ENCODE measurements at regions not wholly inside any gene's neighbourhood (a gene's known extent, or its start where the extent isn't known, plus 50 kb on each side); places are given as distances from the start of the nearest gene placed in this dataset.

DNA sequence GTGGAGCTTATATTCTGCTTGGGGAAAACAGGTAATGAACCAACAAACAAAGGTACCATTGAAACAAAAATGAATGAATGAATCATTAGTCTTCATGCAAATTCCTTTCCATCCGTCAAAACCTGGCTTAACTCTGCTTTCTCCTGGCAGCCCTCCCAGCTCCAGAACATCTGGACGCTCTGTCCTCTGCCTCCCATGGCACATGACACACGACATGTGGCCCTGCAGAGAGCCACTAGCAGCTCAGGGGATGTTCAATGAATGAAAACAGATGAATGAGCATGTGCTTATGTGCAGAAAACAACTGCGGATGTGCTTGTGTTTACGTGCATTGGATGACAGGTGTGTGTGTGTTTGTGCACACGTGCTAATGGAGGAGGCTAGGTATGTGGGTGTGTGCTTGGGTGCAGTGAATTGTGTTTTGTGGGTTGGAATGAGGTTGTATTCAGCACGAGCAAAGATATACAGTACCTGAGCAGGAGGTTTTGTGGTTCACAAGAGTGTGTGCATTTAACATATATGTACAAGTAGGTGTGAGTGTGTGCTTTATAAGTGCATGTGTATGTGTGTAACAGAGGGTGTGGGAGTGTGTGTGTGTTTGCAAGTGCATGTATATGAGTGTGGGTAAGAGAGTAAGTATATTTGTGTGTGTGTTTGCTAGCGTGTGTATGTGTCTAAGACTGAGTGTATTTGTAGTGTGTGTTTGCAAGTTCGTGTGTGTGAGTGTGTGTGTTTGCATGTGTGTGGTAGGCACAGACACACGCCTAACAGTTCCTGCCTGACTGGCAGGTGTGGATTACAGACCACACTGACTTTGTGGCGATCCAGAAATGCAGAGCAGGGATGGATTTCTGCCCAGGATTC lies 374.1 kb upstream of the SULF2 start:
- FAIRE-seq: no peak
- no peak for DNase-seq (ENCODE audit: extremely low spot score, insufficient read length, low read depth)

DNA sequence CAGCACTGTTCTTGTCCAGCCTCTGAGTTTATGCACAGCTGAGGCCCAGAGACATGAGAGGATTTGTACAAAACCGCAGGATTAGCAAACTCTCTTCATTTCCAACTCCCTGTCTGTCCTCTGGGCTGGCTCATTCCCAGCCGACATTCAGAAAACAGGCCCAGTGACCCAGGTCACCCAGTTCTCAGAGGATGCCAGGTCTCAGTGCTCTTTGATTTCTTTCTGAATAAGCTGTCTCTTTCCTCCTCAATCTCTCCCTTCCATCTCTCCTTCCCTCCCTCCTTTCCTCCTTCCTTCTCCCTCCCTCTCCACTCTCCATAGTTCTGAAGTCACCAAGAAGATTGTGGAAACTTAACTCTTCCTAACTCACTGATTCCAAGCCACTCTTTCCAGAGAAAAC lies 372.7 kb upstream of the SULF2 start:
- no peak for DNase-seq (ENCODE audit: extremely low spot score, insufficient read length, low read depth)
- no peak for FAIRE-seq

DNA sequence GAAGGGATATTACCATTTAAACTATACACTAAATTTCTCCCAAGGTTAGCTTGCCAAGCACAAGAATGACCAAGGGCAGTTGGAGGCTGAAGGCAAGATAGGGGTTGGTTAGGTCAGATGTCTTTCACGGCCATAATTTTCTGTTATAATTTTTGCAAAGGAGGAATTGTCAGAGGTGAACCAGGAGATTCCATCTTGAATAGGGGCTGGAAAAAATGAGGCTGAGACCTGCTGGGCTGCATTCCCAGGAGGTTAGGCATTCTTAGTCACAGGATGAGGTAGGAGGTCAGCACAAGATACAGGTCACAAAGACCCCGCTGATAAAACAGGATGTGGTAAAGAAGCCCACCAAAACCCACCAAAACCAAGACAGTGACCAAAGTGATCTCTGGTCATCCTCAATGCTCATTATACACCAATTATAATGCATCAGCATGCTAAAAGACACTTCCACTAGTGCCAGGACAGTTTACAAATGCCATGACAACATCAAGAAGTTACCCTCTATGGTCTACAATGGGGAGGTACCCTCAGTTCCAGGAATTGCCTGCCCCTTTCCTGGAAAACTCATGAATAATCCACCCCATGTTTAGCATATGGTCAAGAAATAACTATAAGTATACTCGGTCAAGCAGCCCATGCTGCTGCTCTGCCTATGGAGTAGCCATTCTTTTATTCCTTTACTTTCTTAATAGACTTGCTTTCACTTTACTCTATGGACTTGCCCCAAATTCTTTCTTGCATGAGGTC lies 371.8 kb upstream of the SULF2 start:
- DNase-seq (ENCODE audit: extremely low spot score, insufficient read length, low read depth) (no peak), FAIRE-seq (no peak)

DNA sequence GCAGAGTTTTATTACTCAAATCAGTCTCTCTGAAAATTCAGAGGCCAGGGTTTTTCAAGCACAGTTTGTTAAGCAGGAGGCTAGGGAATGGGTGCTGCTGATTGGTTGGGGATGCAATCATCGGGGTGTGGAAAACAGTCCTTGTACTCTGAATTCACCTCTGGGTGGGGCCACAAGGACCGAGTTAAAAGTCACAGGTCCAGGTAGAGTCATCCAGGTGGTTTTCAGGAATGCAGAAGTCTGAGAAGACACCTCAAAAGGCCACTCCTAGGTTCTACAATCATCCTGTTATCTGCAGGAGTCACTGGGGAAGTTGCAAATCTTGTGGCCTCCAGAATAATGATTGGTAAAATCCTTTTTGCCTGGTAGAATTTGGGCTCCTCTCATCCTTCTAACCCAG lies 371.2 kb upstream of the SULF2 start:
- FAIRE-seq: no peak

DNA sequence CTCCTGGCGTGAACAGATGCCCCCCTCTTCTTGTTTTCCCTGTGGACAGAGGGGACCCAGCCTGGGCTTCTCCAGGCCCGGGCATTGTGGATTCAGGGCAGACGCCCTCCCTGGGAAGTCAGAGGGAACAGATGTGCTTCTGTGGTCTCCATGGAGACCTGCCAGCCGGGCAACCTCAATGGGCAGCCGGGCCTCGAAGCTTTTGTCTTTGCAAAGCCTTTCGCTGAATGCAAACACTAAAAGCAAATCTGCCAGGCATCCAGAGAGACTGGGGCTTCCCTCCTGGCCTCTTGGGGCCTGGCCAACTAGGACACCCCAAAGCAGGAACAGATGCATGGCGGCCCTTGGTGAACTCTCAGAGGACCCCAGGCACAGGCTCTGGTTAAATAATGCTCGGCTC lies 370.0 kb upstream of the SULF2 start:
- no peak for FAIRE-seq
- DNase-seq (ENCODE audit: extremely low spot score, insufficient read length, low read depth): no peak

More for the DNA sequence above, 371.2 kb upstream of the SULF2 start:
- no peak for DNase-seq (ENCODE audit: extremely low spot score, insufficient read length, low read depth)

DNA sequence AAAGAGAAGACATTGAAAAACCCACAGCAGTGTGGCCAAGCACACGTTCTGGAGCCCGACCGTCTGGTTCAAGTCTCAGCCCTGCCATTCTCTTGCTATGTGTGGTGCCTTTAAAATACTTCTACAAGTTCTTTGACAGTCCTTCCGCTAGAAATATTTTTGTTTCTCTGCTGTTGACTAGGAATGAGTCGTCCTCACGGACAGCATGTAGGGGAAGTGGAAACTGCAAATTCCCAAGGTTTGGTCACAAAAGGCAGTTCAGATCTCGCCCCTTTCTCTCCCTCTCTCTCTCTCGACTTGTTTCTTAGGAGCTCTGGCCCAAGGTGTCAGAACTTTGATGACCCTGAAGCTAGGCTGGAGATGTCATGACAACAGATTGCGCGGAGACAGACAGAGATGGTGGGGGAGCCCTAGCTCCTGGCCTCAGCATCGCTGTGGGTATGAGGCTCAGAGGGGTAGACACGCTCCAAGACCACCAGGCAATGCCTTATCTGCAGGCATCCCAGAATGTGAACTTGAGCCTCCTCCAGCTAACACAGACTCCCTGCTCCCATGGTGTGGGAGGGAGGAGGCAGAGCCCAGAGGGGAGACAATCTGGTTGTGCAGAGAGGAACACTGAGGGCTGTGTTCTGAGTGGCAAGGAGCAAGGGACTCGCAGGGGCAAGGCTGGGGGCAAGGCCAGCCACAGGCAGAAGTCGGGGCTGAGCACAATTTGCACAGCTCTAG lies 368.9 kb upstream of the SULF2 start:
- FAIRE-seq: no peak

DNA sequence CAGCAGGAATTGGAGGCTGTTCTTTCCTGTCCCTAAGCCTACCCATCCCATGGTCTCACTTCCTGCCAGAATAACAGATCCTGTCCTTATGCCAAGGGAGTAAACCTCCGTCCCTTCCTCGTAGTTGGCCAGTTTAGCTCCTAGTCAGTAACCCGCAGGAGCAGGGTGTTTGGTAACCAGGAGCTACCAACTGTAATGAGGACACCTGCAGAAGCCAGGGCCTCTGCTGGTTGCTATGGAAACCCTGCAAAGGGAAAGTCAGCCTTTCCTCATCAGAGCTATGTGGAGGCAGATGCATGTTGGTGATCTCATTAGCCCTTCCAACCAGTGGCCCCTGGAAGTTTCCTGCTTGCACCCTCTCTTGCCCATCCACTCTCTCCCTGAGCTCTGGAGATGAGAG lies 368.2 kb upstream of the SULF2 start:
- DNase-seq (ENCODE audit: extremely low spot score, insufficient read length, low read depth) (no peak), FAIRE-seq (no peak)

More for the DNA sequence above, 368.9 kb upstream of the SULF2 start:
- DNase-seq (ENCODE audit: extremely low spot score, insufficient read length, low read depth): no peak

DNA sequence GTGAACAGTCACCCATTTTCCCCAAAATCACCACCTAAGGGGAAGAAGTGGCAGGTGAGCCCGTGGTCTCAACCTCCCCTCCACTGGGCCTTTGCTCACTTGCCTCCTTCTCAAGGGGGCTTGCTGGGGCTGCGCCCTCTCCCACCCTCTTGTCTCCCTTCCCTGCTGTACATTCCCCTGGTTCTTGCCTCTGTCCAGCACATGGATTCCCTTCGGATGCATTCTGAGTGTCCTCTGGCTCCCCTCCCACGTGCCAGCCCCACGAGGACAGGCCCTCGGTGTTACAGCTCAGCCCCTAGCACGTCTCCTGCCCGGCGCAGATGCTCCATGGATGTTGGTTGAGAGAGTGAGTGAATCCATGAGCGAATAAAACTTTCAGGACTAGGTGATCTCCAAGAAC lies 367.8 kb upstream of the SULF2 start:
- no peak for FAIRE-seq
- DNase-seq (ENCODE audit: extremely low spot score, insufficient read length, low read depth): no peak

DNA sequence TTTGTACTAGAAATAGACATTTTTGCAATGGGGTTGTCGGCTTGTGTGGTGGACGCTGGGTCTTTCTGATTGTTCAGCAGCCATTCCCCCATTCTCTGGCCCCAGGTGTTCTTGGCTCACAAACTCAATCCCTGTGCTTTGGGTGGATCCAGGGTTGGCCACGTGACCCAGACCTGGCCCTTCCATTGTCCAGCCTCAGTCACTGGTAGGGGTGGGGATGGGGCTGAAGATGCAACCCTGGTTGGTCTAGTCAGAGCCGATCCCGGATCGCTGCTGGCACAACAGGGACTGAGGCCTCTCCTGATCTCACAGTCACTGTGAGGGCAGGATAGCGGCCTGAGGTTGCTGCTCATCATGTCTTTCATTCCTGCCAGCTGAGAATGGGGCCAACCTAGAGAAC lies 365.3 kb upstream of the SULF2 start:
- FAIRE-seq: no peak
- no peak for DNase-seq (ENCODE audit: extremely low spot score, insufficient read length, low read depth)

DNA sequence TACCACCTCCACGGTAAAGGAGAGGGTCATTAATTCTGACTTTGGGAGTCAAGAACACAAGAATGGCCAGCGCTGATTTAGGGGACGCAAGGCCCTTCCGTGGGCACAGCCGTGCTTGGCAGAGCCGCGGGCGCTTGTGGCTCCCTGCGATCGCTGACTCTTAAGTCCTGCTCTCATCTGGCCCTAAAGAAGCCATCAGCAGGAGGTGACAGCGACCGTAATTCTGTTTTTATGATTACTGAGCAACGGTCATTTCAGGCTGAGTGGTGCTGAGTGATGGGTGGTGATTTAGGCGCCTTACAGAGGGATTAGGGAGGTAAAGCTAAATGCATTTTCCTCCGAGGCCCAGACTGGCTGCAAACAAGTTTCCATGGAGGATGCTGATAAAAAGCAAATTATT lies 364.6 kb upstream of the SULF2 start:
- FAIRE-seq: no peak
- no peak for DNase-seq (ENCODE audit: extremely low spot score, insufficient read length, low read depth)

DNA sequence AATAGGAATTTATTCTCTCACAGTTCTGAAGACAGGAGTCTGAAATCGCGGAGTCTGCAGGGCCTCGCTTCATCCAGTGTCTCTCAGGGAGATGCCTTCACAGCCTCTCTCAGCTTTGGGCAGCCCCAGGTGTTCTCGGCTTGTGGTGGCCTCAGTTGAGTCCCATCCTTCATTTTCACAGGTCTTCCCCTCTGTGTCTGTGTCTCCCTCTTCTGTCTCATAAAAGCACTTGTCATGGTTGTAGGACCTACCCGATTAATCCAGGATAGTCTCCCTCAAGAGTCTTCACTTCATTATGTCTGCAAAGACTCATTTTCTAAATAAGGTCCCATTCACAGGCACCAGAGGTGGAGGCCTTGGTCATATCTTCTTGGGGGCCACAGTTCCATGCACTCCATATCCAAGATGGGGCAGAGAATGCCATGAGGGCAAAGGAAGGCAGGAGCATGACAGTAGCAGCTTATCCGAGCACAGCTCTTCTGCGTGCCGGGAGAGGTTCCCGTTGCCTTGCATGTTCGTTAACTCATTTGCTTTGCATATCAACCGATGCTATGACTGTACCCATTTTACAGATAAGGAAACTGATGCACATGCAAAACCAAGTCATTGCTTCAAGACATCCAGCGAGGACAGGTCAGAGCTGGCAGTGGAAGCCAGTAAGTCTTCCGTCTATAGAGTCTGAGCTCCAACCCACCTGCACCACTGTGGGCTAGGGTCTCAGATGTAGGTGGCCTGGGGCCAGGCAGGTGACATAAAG lies 363.8 kb upstream of the SULF2 start:
- no peak for FAIRE-seq
- DNase-seq (ENCODE audit: extremely low spot score, insufficient read length, low read depth): no peak

DNA sequence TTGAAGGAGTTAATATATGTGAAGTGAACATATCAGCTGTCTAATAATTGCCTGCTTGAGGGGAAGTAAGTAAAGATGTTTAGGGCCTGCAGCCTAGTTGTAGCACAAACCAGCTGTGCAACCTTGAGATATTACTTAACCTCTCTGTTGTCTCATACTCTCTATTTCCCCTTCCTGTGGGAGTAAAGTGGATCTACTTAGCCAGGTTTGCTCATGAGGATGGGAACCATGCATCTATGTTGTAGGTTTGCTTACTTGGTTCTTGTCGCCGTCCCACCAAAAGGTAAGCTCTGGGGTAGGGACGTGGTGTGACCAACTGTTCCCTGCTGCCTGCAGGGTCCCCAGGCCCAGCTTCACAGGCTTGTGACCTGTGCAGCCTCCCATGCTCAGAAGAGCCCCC lies 362.7 kb upstream of the SULF2 start:
- DNase-seq (ENCODE audit: extremely low spot score, insufficient read length, low read depth) (no peak), FAIRE-seq (no peak)

DNA sequence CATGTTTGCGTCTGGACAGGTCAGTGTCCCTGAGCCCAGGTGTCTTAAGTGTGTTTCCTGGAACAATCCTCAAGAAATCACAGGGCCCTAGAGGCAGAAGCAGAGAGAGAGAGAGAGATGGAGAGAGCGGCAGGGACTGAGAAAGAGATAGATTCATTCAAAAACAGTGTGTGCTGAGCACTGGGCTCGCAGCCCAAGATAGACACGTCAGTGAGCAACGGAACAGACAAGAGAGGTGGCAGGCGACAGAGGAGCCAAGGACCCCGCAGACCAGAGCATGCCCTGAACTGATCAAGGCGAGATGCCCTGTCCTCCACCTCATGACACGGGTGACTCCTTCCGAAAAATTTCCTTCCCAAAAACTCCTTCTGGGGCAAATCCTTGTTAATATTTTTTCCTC lies 362.0 kb upstream of the SULF2 start:
- FAIRE-seq (no peak), DNase-seq (ENCODE audit: extremely low spot score, insufficient read length, low read depth) (no peak)

DNA sequence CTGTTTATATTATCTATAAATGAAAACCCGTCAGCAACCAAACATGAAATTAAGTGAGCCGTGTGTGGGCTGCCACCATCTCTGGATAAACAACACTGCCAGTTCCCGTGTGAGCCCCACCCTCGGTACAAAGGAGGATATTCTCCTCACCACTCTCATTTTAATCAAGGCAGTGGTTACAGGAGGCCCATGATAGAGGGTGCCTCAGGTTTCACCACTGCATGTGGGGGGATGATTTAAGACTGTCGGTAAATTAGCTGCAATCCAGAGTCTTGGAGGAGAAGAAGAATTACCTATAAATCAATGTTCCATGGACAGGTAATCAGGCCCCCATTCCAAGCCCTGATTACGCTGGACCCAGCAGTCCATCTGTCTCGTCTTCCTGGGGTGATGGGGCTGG lies 361.6 kb upstream of the SULF2 start:
- no peak for FAIRE-seq
- no peak for DNase-seq (ENCODE audit: extremely low spot score, insufficient read length, low read depth)

DNA sequence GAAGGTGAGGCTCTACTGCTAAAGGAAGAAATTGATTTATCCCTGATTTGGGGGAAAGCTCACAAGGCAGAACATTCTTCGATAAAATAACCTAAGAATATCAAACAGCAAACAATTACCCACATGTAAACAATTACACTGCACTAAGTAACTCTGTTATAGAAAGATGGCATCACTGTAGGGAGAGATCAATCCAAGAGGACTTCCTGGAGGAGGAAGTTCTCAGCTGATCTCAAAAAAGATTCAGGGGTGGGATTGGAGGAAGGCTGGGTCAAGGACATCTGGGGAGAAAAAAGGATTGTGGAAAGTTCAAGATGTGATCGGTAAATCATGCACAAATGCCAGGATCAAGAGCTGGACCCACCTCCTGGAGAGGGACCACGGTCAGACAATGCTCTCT lies 361.0 kb upstream of the SULF2 start:
- DNase-seq (ENCODE audit: extremely low spot score, insufficient read length, low read depth): no peak
- no peak for FAIRE-seq

DNA sequence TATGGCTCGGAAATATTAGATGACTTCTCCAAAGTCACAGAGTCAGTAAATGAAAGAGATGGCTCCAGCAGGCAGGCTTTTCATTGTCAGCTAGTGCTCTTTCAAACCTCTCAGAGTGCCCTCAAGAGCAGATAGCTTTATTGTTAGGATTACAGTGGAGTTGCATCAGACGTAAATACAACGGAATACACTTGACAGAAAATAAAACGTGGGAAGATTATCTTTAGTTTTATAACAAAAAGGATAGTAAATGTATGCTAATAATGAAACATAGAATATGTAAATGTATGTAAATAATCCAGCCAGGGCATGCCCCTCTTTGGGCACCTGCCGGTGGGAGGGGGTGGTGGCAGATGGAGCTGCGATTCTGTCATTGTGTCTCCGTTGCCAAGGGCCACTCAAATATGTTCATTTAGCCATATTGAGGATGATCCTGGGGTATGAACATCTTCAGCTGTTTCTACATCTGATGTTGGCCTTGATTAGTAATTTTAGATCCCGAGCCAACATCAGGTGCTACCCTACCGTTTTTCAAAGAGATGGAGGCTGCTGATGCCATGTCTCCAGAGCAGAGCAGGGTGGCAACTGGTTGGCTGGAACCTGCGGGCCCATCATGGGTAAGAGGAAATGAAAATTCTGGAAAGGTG lies 358.3 kb upstream of the SULF2 start:
- DNase-seq (ENCODE audit: extremely low spot score, insufficient read length, low read depth) (no peak), FAIRE-seq (no peak)

DNA sequence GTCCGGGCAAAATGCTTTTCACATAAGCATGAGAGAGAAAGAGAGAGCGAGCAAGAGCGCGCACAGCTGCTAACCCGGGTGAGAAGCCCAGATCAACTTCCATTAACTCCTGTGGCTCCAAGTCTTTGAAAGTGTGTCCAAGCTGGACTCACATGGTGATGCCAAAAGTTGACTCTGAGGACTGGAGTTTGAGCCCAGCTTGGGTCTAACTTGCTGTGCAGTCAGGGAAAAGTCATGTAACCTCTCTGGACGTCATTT lies 357.2 kb upstream of the SULF2 start:
- DNase-seq (ENCODE audit: extremely low spot score, insufficient read length, low read depth) (no peak), FAIRE-seq (no peak)

DNA sequence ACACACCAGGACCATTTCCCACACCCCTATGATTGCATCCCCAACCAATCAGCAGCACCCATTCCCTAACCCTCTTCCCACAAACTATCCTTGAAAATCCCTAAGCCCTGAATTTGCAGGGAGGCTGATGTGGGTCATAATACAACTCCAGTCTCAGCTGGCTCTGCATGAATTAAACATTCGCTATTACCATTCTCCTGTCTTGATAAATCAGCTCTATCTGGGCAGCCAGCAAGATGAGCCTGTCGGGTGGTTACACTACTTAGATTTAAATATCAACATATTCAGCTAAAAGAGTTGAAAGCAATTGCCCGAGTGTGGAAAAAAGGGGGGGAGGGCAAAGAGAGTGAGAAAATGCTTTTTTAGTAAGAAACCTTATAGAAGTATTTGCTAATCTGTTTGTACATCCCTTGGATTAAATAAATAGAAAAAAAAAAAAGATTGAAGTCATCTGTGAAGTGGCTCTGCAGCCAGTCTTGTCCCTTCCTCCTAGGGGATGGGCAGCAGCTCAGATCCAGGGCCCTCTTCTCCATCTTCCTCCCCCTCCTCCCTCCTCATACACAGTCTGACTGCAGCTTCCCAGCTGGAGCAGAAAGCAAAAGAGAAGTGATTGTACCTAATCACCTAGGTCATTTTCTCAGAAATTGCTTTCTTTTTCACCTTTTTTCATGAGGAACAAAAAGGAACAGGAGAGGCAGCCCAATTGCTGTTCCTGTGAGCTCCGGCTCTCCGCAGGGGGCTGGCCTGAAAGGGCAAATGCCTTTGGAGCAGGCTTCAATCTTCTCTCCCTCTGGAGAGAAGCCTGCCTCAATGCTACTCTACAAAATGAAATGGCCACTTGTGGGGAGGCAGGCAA lies 356.6 kb upstream of the SULF2 start:
- DNase-seq (ENCODE audit: extremely low spot score, insufficient read length, low read depth) (no peak), FAIRE-seq (no peak)

Data from GM18507 (cell line).